ENCODE measurements at regions not wholly inside any gene's neighbourhood (a gene's known extent, or its start where the extent isn't known, plus 50 kb on each side); places are given as distances from the start of the nearest gene placed in this dataset.
"Not testable (repeated sequence)": the region's sequence is repeated elsewhere in the genome, so short reads cannot be mapped to it uniquely, and the experiment has no call there.

- DNase-seq (ENCODE audit: low spot score): no peak
Observed at GRCh38 chr5:136740228-136740627, 374.9 kb upstream of the TRPC7 start.

- not testable (repeated sequence) for DNase-seq (ENCODE audit: low spot score)
Observed at GRCh38 chr5:136739271-136739670, 373.9 kb upstream of the TRPC7 start.

GRCh38 chr5:136738829-136739228 lies 373.5 kb upstream of the TRPC7 start:
- DNase-seq (ENCODE audit: low spot score): no peak

- no peak for DNase-seq (ENCODE audit: low spot score)
Observed at GRCh38 chr5:136736021-136736420, 370.7 kb upstream of the TRPC7 start.

GRCh38 chr5:136735611-136736010 lies 370.3 kb upstream of the TRPC7 start:
- not testable (repeated sequence) for DNase-seq (ENCODE audit: low spot score)

GRCh38 chr5:136734628-136735027 lies 369.3 kb upstream of the TRPC7 start:
- DNase-seq (ENCODE audit: low spot score): no peak

- no peak for DNase-seq (ENCODE audit: low spot score)
Observed at GRCh38 chr5:136732751-136733150, 367.4 kb upstream of the TRPC7 start.

- no peak for DNase-seq (ENCODE audit: low spot score)
Observed at GRCh38 chr5:136731241-136731900, 366.0 kb upstream of the TRPC7 start.

- DNase-seq (ENCODE audit: low spot score): no peak
Observed at GRCh38 chr5:136730426-136730825, 365.1 kb upstream of the TRPC7 start.

- DNase-seq (ENCODE audit: low spot score): no peak
Observed at GRCh38 chr5:136729901-136730355, 364.6 kb upstream of the TRPC7 start.

- DNase-seq (ENCODE audit: low spot score): no peak
Observed at GRCh38 chr5:136726506-136726905, 361.2 kb upstream of the TRPC7 start.

- DNase-seq (ENCODE audit: low spot score): no peak
Observed at GRCh38 chr5:136724161-136724560, 358.8 kb upstream of the TRPC7 start.

GRCh38 chr5:136722581-136722980 lies 357.2 kb upstream of the TRPC7 start:
- DNase-seq (ENCODE audit: low spot score): no peak

- DNase-seq (ENCODE audit: low spot score): no peak
Observed at GRCh38 chr5:136722086-136722485, 356.7 kb upstream of the TRPC7 start.

GRCh38 chr5:136720674-136721073 lies 355.3 kb upstream of the TRPC7 start:
- DNase-seq (ENCODE audit: low spot score): no peak

- no peak for DNase-seq (ENCODE audit: low spot score)
Observed at GRCh38 chr5:136717917-136718316, 352.6 kb upstream of the TRPC7 start.

- DNase-seq (ENCODE audit: low spot score): no peak
Observed at GRCh38 chr5:136714286-136714685, 348.9 kb upstream of the TRPC7 start.

GRCh38 chr5:136712628-136713027 lies 347.3 kb upstream of the TRPC7 start:
- no peak for DNase-seq (ENCODE audit: low spot score)

GRCh38 chr5:136710834-136711233 lies 345.5 kb upstream of the TRPC7 start:
- no peak for DNase-seq (ENCODE audit: low spot score)

- no peak for DNase-seq (ENCODE audit: low spot score)
Observed at GRCh38 chr5:136703706-136704105, 338.4 kb upstream of the TRPC7 start.

GRCh38 chr5:136703036-136703435 lies 337.7 kb upstream of the TRPC7 start:
- no peak for DNase-seq (ENCODE audit: low spot score)

- DNase-seq (ENCODE audit: low spot score): no peak
Observed at GRCh38 chr5:136701191-136701590, 335.8 kb upstream of the TRPC7 start.

GRCh38 chr5:136699651-136700050 lies 334.3 kb upstream of the TRPC7 start:
- no peak for DNase-seq (ENCODE audit: low spot score)

- DNase-seq (ENCODE audit: low spot score): no peak
Observed at GRCh38 chr5:136698970-136699369, 333.6 kb upstream of the TRPC7 start.
